GM18873 (cell line): ENCODE measurements at regions not wholly inside any gene's neighbourhood (a gene's known extent, or its start where the extent isn't known, plus 50 kb on each side); places are given as distances from the start of the nearest gene placed in this dataset.

Source experiments
- ATAC-seq: cut with Tn5 transposase; IDR thresholded peaks from one replicate; pipeline ENCODE4 v1.9.1; 2021; ENCODE audit warnings: mild to moderate bottlenecking, moderate library complexity, moderate number of reproducible peaks; ENCODE audit not compliant: unreplicated experiment, low FRiP score

DNA sequence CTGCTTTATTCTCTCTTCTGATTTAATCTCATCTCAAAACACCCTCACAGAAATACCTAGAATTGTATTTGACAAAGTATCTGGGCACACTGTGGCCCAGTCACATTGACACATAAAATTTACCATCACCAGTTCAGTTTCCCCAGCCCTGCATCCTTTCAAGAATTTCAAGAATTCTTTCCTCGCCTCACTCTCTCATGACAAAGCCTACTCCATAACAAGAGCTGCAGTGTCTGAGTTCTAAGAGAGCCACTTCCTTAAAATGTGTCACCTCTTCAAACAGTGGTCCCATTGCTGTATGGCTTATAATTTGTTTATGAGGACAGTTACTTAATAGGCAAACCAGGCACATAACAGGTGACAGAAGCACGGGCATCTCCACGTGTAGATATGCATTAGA, 90.9 kb upstream of the STK39 start:
- ATAC-seq: no peak

GRCh38 chr2:168338803-168339437, 91.5 kb upstream of the STK39 start:
- ATAC-seq: no peak

DNA sequence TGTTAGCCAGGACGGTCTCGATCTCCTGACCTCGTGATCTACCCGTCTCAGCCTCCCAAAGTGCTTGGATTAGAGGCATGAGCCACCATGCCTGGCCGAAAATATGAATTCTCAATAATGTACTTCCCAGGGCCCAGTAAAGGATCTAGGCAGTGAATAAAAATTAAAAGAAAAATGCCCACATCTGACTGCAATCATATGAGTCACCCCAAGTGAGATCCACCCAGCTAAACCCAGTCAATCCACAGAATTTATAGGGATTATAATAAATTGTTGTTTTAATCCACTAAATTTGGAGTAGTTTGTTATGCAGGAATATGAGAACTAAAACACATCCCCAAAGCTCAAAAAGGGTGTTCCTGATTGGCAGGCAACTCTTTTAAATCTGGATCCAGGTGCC, 93.5 kb upstream of the STK39 start:
- ATAC-seq: no peak

- ATAC-seq: no peak
Measured at GRCh38 chr2:168343586-168343985, 96.2 kb upstream of the STK39 start.

DNA sequence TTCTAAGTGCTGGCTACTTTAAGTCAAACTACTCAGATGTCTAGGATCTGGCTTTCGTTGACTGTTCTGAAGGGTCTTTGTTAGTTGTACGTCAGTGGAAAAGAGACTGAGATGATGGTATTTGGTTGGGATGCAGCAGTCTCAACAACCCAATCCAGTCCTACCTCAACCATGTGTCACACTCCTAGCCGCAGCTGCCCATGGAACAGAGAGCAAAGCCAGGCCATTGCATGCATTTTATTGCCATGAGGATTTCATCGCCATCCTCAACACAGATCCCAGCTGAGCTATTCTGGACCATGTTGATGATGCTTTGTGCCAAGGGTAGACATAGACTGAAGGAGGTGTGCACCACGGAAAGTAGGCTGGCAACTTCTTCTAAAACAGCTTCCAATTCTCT, 97.3 kb upstream of the STK39 start:
- no peak for ATAC-seq

DNA sequence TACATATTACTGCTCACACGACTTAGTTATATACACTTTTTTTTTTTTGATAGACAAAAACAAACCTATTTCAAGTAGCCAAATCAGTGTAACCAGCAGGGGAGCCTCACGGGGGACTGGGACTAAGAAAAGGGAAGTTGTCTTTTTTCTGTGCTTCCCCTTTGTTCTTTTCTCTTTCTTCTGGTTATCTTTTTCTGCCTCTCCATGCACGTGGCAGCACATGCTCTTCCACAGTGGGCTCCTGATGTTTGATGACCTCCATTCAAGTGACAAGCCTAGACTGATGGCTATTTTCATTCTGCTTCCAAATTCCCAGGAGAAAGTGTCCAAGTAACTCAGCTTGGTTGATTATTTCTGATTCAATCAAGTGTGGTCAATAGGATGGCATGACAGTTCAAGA, 98.2 kb upstream of the STK39 start:
- ATAC-seq: no peak

DNA sequence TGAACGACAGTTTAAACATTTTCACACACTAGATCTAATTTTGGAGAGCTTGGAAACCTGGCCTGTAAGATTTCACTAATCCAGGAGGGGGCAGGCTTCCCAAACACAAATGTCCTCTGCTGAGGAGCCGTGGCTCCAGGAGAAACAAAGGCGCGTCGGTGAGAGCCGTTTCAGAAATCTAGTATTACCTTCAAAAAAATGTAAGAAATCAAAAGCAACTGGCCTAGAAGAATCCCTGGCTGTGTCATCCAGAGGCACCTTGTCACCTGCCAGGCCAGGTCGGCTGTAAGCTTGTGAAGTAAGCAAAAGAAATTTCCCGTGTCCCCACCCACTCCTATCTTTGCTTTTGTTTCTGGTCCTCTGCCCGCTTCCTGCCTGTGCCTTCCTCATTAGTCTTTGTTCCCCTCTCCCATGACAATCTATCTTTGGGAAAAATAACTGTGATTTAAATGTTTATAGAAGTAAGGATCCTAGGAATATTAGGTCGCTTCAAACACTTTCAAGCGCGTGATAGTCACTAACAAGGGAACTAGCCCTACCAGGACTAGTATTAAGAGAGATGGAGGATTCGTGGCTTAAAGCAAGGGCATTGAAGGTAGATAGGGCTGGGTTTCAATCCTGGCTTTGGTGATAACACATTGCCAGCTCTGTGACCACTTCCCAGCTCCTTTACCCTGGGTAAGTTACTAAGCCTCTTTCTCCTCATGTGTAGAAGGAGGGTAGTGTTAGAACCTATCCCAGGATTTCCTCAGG, 99.5 kb upstream of the STK39 start:
- no peak for ATAC-seq

GRCh38 chr2:168348076-168348475, 100.7 kb upstream of the STK39 start:
- ATAC-seq: peak; percentile 68

- no peak for ATAC-seq
Measured at GRCh38 chr2:168350380-168350779, 103.0 kb upstream of the STK39 start.

DNA sequence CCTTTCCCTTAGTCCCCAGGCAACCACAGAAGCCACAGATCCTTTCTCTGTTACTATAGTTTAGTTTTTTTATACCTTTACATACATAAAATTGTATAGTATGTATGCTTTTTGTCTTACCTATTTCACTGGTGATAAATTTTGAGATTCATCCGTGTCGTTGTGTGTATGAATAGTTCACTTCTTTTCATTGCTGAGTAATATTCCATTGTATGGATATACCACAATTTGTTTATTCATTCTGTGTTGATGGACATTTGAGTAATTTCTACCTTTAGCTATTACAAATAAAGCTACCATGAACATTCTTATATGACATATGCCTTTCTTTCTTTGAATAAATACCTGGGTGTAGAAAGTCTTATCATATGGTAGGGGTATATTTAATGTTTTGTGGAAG, 102.8 kb upstream of the CERS6 start:
- ATAC-seq: no peak

DNA sequence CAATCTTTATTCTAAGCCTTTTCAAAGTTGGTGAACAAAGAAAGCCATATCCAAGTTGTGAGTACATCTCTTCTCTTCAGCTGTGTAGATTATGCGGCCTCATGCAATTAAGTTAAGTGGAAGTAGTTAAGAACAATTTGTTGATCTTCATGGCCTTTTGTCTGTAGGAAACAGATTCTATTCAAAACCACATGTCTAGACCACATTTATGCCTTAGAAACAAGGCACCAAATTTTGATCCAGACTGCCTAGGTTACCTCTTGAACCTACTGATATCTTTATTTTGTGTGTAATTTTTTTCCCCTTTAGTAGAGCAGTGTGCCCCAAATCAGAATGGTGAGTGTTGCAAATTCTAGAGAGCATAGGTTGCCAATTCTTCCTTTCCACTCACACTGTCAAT, 101.6 kb upstream of the CERS6 start:
- ATAC-seq: no peak

- no peak for ATAC-seq
Measured at GRCh38 chr2:168355121-168355520, 101.0 kb upstream of the CERS6 start.

- ATAC-seq: no peak
Measured at GRCh38 chr2:168355779-168356476, 100.1 kb upstream of the CERS6 start.

- ATAC-seq: no peak
Measured at GRCh38 chr2:168356477-168356835, 99.6 kb upstream of the CERS6 start.

- ATAC-seq: no peak
Measured at GRCh38 chr2:168357797-168358472, 98.1 kb upstream of the CERS6 start.

DNA sequence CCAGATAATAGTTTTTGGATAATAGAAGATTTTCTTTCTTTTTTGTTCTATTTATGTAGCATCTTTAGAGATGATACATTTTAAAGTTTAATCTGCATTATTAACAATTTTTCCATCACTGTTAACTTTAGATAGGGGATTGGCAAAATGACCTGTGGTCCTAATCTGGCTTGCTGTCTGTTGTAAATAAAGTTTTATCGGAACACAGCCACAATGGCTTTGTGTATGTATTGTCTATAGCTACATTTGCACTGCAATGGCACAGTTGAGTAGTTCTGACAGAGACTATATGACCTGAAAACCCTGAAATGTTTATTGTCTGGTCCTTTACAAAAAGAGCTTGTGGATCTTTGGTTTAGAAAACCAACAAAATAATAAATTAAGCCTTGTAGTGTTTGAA, 97.0 kb upstream of the CERS6 start:
- ATAC-seq: no peak

DNA sequence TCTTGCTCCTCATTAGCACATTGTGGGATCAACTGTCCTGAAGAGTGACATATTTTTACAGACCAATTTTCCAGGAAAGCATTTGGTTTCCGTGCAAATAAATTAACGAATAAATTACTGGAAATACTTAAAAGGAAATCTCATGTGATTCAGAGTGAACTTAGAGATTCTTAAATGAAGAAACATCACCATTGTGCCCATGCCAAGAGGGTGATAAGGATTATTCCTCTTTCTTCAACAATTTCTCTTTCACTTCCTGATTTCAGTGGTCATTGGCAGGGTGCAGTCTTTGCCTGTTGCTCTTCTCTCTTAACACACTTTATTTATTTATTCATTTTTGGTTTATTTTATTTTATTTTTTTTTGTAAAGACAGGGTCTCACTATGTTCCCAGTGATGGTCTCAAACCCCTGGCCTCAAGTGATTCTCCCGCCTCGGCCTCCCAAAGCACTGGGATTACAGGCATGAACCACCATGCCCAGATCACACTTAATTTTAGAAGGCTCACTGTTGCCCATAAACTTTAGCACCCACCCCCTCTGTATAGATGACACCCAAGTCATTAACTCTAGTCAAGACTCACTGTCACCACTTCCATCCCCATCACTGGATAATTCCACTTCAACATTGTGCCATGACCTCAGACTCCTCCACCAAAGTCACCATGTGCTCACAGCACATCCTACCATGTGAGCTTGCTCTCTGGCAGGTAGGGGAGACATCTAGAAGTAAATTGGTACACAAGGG, 92.6 kb upstream of the CERS6 start:
- ATAC-seq: no peak

DNA sequence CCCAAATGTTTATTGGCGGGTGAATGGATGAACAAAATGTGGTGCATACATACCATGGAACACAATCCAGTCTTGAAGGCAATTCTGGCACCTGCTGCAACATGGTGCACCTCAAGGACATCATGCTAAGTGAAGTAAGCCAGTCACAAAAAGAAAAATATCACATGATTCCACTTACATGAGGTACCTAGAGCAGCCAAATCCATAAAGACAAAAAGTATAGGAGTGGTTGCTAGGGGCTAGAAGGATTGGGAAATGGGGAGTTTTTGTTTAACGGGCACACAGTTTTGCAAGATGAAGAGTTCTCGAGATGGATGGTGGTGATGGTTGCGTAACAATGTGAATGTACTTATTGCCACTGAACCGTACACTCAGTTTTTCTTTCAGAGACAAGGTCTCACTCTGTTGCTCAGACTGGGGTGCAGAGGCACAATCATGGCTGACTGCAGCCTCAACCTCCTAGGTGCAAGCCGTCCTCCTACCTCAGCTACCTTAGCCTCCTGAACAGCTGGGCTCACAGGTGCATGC, 90.9 kb upstream of the CERS6 start:
- ATAC-seq: no peak

DNA sequence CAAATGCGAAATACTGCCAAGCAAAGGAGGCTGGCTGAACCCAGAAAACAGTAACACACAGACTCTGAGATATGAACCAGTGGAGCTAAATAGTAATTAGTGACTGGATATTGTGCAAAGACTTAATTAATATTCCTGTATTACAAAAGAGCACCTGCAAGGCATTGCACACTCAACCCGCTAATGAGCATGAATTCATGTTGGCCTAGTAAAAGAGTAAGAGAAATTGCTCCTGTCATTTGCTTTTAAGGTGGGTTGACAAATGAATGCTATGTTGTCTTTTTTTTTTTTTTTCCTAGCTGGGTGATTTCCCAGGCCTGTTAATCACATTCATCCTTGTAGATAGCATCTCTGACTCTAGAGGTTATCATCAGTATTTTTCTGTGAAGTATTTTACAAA, 87.0 kb upstream of the CERS6 start:
- no peak for ATAC-seq

DNA sequence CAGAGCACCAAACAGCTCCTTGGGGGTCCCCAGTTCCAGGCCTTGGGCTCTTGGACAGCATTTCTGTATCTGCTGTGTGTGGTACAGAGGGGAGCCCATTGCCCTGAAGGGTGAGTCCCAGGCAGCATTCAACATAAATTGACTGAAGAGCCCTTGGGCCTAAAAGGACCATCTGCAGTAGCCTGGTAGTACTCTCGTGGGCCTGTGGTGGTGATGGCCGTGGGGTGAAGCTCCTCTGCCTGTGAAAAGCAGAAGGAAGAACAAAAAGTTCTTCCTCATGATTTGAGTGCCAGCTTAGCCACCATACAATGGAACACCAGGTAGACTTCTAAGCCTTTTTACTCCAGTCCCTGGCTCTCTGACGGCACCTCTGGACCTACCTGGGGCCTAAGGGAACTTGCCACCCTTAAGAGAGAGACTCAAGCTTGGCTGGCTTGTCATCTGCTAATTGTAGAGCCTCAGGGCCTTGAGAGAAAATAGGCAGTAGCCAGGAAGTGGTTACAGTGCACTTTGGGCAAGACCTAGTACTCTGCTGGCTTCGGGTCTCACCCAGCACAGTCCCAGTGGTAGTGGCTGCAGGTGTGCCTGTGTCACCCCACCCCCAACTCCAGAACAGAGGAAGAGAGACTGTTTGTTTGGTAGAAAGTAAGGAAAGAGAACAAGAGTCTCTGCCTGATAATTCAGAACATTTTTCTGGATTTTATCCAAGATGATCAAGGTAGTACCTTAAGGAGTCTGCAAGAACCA, 84.6 kb upstream of the CERS6 start:
- peak; percentile 97 for ATAC-seq
